Liver (tissue), 3 donors: ENCODE measurements at regions not wholly inside any gene's neighbourhood (a gene's known extent, or its start where the extent isn't known, plus 50 kb on each side); places are given as distances from the start of the nearest gene placed in this dataset.

Source experiments
- SP1 ChIP-seq: IDR thresholded peaks from 2 replicates; pipeline ENCODE4 v1.6.1; 2018; ENCODE audit warnings: antibody characterized with exemption, mild to moderate bottlenecking
- TAF1 ChIP-seq: conservative IDR thresholded peaks from 2 replicates; pipeline ENCODE4 v1.6.1; 2016; ENCODE audit warnings: antibody characterized with exemption, mild to moderate bottlenecking
- YY1 ChIP-seq: IDR thresholded peaks from 2 replicates; pipeline ENCODE4 v1.6.1; 2016; ENCODE audit warnings: antibody characterized with exemption, mild to moderate bottlenecking
- TF ChIP-seq, protein P1 (sequence below): fragments of 150-350 bp; IDR thresholded peaks from 2 replicates; pipeline ENCODE4 v1.5.1; 2017; ENCODE audit warnings: improper control_type of control experiment, low read depth, low read length; ENCODE audit not compliant: missing input control
- TF ChIP-seq, protein P2 (sequence below): IDR thresholded peaks from 2 replicates; pipeline ENCODE4 v1.6.1; 2016; ENCODE audit warnings: antibody characterized with exemption
- donor health status: healthy.
- donor health status: healthy.

DNA sequence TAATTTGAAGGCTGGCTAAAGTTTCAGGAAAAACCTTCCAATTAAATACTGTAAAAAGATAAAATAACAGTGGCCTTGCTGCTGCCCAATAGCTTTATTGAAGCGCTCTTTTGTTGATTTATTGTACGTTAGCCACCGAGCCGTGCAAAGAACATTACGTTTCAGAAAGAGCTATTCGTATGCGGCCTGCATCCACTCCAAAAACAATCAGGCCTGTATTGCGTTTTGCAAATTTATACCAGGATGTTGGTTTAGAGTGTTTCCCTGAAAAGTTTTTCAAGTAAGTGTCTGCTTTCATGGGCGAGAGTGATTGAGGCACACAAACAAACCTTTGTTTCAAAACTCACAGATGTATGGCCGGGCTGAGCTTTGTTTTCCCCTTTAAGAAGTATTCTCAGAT lies 257.2 kb upstream of the SALL3 start:
- no peak for TF ChIP-seq YY1
- TF ChIP-seq, protein P1, sequence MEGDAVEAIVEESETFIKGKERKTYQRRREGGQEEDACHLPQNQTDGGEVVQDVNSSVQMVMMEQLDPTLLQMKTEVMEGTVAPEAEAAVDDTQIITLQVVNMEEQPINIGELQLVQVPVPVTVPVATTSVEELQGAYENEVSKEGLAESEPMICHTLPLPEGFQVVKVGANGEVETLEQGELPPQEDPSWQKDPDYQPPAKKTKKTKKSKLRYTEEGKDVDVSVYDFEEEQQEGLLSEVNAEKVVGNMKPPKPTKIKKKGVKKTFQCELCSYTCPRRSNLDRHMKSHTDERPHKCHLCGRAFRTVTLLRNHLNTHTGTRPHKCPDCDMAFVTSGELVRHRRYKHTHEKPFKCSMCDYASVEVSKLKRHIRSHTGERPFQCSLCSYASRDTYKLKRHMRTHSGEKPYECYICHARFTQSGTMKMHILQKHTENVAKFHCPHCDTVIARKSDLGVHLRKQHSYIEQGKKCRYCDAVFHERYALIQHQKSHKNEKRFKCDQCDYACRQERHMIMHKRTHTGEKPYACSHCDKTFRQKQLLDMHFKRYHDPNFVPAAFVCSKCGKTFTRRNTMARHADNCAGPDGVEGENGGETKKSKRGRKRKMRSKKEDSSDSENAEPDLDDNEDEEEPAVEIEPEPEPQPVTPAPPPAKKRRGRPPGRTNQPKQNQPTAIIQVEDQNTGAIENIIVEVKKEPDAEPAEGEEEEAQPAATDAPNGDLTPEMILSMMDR: no peak
- no peak for TF ChIP-seq TAF1
- TF ChIP-seq SP1: no peak
- TF ChIP-seq, protein P2, sequence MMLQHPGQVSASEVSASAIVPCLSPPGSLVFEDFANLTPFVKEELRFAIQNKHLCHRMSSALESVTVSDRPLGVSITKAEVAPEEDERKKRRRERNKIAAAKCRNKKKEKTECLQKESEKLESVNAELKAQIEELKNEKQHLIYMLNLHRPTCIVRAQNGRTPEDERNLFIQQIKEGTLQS: no peak
